BLaER1 treated with 17β-estradiol and CSF1 and Interleukin-3, amounts not matched to agents 10 nM and 100 nM (cell line): ENCODE measurements at regions not wholly inside any gene's neighbourhood (a gene's known extent, or its start where the extent isn't known, plus 50 kb on each side); places are given as distances from the start of the nearest gene placed in this dataset.

Experiments used
- H3K27ac ChIP-seq, 11 experiments: shearing (Covaris generic); formaldehyde crosslinking; 2 replicates each; pipeline ENCODE4 v1.8.1; 2022
- H3K27me3 ChIP-seq, 11 experiments: shearing (Covaris generic); formaldehyde crosslinking; 2 replicates each; pipeline ENCODE4 v1.8.1; 2022
- H3K36me3 ChIP-seq, 11 experiments: shearing (Covaris generic); formaldehyde crosslinking; 2 replicates each; pipeline ENCODE4 v1.8.1; 2022
- H3K4me1 ChIP-seq, 10 experiments: shearing (Covaris generic); formaldehyde crosslinking; 2 replicates each; pipeline ENCODE4 v1.8.1; 2022
- H3K4me2 ChIP-seq, 11 experiments: shearing (Covaris generic); formaldehyde crosslinking; 2 replicates each; pipeline ENCODE4 v1.8.1; 2022
- H3K4me3 ChIP-seq, 10 experiments: shearing (Covaris generic); formaldehyde crosslinking; 2 replicates each; pipeline ENCODE4 v1.8.1; 2022
- H3K9ac ChIP-seq, 11 experiments: shearing (Covaris generic); formaldehyde crosslinking; 2 replicates each; pipeline ENCODE4 v1.8.1; 2022
- H3K9me3 ChIP-seq, 11 experiments: shearing (Covaris generic); formaldehyde crosslinking; replicated peaks in 1 of 11; 2 replicates each; pipeline ENCODE4 v1.8.1; 2022
- H4K20me1 ChIP-seq, 11 experiments: shearing (Covaris generic); formaldehyde crosslinking; 2 replicates each; pipeline ENCODE4 v1.8.1; 2022
- Cebpa-rat ChIP-seq, 11 experiments: shearing (Covaris generic); IDR thresholded peaks; 2 replicates each; pipeline ENCODE4 v1.8.1; 2022

DNA sequence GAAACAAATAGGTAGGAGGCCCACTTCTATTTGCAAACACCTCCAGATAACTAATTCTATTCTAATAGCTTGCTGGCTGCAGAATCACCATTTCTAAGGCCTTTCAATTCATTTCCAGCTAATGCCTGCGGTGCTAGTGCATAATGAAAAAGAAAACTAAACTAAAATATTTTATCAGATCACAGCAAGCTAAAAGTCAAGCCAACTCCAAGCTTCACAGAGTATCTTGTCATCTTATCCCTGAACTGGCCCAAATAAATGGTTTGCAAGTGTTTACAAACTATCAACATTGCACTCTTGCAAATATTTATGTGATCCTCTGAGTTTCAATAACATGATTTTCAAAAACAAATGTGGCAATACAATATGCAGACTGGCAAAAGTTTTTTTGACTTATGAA is 166.0 kb downstream of the IPMK start:
- no peak overlapping the region for H3K9ac ChIP-seq
- peaks cover 0 to 17% (median 6%) of the 10 kb centered on the region in 11 experiments; a peak in 12 of 22 replicates for H3K9me3 ChIP-seq
- no peak overlapping the region for H3K27ac ChIP-seq
- no peaks in the 10 kb centered on the region for H3K4me1 ChIP-seq
- H3K4me3 ChIP-seq = no peak overlapping the region
- no peak overlapping the region for H3K4me2 ChIP-seq
- H3K36me3 ChIP-seq = no peaks in the 10 kb centered on the region
- no peaks in the 10 kb centered on the region for H4K20me1 ChIP-seq
- no peak for TF ChIP-seq Cebpa-rat (IDR thresholded peaks at IDR 0.05)
- no peaks in the 10 kb centered on the region for H3K27me3 ChIP-seq

DNA sequence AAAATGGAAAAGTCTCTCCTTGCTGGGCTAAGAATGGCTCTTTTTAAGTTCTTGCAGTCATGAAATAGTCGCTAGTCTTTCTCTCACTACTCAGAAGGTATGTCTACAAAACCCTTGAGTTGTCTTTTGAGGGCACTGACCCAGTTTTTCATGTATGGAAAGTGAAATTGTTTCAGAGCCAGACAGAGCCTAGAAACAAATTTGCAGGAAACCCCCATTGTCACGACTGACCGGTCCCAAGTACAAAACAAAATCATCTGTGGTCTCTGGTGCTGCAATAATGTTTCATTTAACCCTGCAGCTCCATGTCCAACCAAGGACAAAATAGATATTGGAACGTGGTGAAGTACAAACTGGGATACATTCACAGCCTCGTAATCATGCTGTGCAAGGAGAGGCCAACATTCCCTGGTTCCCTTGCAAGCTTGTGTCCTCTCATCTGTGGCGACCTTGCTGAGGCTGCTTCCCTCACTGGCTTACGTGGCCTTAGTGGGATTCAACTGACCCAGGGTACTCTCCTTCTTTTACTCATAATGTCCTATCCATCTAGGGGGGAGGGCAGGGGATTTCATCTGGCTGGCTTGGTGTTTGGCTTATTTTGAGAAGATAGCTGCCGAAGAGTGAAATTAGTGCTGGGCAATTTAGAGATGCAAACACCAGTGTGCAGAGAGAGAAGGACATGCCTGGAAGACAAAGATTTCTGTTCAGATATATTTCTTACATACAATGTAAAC is 172.5 kb downstream of the IPMK start:
- no peak for TF ChIP-seq Cebpa-rat (IDR thresholded peaks at IDR 0.05)
- Histone ChIP-seq H3K27ac (no peak overlapping the region), H3K9ac (no peak overlapping the region), H3K36me3 (no peaks in the 10 kb centered on the region), H3K4me1 (no peaks in the 10 kb centered on the region), H3K4me2 (no peak overlapping the region), H3K9me3 (no peaks in the 10 kb centered on the region), H3K27me3 (no peaks in the 10 kb centered on the region), H3K4me3 (no peak overlapping the region), H4K20me1 (no peaks in the 10 kb centered on the region)

DNA sequence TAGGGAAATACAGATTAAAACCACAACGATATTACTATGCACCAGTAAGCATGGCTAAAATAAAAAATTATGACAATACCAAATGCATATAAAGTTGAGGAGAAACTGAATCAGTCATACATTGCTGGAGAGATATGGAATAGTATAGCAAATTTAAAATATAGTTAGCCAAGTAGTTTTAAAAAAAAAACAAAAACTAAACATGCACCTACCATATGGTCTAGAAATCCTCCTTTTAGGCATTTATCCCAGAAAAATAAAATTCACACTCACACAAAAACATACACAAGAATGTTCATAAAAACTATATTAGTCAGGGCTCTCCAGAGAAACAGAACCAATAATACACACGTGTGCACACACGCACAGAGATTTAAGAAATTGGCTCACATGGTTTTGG is 175.8 kb downstream of the IPMK start:
- no peak for TF ChIP-seq Cebpa-rat (IDR thresholded peaks at IDR 0.05)
- Histone ChIP-seq H3K4me3 (no peak overlapping the region), H3K9ac (no peak overlapping the region), H3K9me3 (no peaks in the 10 kb centered on the region), H4K20me1 (no peaks in the 10 kb centered on the region), H3K27me3 (no peaks in the 10 kb centered on the region), H3K4me2 (no peak overlapping the region), H3K27ac (no peak overlapping the region), H3K4me1 (no peaks in the 10 kb centered on the region), H3K36me3 (no peaks in the 10 kb centered on the region)

DNA sequence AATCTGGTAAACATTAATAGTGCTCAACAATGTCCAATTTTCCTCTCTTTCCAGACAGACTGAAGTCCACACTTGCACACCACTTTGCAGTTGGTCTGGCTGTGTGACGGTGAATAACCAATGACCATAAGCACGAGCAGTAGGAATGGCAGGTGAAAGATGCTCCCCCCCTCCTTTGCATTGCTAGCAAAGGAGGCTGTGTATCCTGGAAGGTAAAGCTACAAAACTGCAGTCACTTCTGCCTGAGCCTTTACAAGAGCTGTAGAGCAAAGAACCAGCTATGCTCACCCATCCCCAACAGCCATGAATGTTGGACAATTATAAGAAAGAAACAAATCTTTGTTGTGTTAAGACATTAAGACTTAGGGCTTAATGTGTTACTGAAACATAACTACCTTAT is 178.0 kb downstream of the IPMK start:
- H3K9me3 ChIP-seq = no peaks in the 10 kb centered on the region
- no peak overlapping the region for H3K4me2 ChIP-seq
- no peak for TF ChIP-seq Cebpa-rat (IDR thresholded peaks at IDR 0.05)
- no peaks in the 10 kb centered on the region for H3K27me3 ChIP-seq
- no peak overlapping the region for H3K9ac ChIP-seq
- H3K36me3 ChIP-seq = no peaks in the 10 kb centered on the region
- no peak overlapping the region for H3K4me3 ChIP-seq
- no peaks in the 10 kb centered on the region for H4K20me1 ChIP-seq
- H3K4me1 ChIP-seq = no peaks in the 10 kb centered on the region
- H3K27ac ChIP-seq = no peak overlapping the region

DNA sequence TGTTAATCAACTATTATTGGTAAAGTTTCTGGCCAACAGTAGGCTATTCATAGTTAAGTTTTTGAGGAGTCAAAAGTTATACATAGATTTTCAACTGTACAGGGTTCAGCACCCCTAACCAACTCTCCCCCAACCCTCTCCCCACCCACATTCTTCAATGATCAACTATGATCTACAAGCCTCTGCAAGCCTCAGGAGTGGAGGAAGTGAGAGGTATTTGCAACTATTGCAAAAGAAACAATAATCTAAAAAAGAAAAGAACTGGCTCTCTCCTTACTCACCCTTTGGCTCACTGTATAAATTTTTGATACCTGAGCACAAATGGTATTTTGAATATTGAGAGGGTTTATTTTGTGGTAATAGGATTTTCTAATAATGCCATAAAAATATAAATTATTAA is 179.8 kb downstream of the IPMK start:
- no peaks in the 10 kb centered on the region for H4K20me1 ChIP-seq
- no peak overlapping the region for H3K9ac ChIP-seq
- H3K36me3 ChIP-seq = no peaks in the 10 kb centered on the region
- no peaks in the 10 kb centered on the region for H3K27me3 ChIP-seq
- no peak overlapping the region for H3K4me3 ChIP-seq
- no peaks in the 10 kb centered on the region for H3K9me3 ChIP-seq
- no peak for TF ChIP-seq Cebpa-rat (IDR thresholded peaks at IDR 0.05)
- no peak overlapping the region for H3K4me2 ChIP-seq
- no peaks in the 10 kb centered on the region for H3K4me1 ChIP-seq
- H3K27ac ChIP-seq = no peak overlapping the region

DNA sequence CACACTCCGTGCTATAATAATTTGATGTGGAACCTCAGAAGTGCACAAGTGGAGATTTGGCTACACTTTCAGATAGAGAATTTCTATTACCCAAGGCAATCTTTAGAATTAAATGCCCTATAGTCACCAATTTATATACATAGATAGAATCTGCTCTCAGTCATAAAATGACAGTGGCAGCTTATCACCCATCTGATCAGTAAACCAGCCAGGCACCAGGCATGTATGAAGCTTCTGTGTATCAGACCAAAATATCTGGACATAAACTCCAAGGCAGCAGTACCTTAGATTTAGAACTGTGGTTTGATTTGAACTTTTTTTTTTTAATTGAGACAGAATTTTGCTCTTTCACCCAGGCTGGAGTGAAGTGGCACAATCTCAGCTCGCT is 180.9 kb downstream of the IPMK start:
- no peak overlapping the region for H3K4me3 ChIP-seq
- H3K27me3 ChIP-seq = no peaks in the 10 kb centered on the region
- no peak overlapping the region for H3K9ac ChIP-seq
- no peaks in the 10 kb centered on the region for H3K4me1 ChIP-seq
- no peaks in the 10 kb centered on the region for H4K20me1 ChIP-seq
- H3K4me2 ChIP-seq = no peak overlapping the region
- H3K36me3 ChIP-seq = no peaks in the 10 kb centered on the region
- H3K9me3 ChIP-seq = no peaks in the 10 kb centered on the region
- no peak overlapping the region for H3K27ac ChIP-seq
- TF ChIP-seq Cebpa-rat (IDR thresholded peaks at IDR 0.05) = no peak

DNA sequence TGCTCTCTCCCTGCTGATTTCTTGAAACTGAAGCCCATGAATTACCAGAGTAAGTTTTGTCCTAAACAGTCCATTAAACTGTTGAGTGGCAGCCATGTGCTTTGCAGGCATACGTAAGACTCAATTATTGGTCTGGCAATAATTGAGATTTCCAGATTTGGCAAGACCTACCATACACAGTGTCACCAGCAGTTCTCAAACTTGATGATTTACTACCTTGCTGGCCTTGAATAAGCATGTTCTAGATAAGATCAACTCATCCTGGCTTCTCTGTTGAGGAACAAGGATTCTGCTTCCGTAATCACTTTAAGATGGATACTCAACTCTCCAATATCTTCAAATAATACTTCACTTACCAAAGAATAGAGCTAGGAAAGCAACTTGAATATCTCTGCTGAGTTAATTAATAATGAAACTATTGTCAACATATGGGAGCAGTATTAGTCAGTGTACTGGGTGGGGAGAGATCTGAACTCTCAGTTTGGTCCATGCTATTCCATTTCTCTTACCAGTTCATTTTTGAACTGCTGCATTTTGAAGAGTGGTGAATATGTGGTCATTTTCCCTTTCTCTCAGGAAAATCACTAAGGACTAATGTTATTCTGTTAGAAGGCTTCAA is 181.4 kb downstream of the IPMK start:
- Histone ChIP-seq H3K36me3 (no peaks in the 10 kb centered on the region), H3K27ac (no peak overlapping the region), H4K20me1 (no peaks in the 10 kb centered on the region), H3K4me3 (no peak overlapping the region), H3K4me2 (no peak overlapping the region), H3K4me1 (no peaks in the 10 kb centered on the region), H3K9me3 (no peaks in the 10 kb centered on the region), H3K27me3 (no peaks in the 10 kb centered on the region), H3K9ac (no peak overlapping the region)
- TF ChIP-seq Cebpa-rat (IDR thresholded peaks at IDR 0.05) = no peak

DNA sequence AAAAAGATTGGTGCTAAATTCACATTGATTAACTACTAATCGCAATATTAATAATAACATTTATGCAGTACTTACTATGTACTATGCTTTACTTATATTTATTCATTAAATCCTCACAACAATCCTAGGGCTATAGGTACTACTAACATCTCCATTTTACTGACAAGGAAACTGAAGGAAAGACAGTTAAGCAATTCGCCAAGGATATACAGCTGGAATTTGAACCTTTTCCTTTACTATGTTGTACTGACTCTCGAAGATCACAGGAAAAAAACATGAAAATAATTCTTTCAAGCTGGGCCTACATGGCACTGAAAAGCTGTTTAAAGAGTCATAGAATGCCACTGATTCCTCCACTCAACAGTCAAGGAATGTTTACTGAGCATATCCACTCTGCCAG is 185.4 kb downstream of the IPMK start:
- Histone ChIP-seq H4K20me1 (no peaks in the 10 kb centered on the region), H3K27me3 (no peaks in the 10 kb centered on the region)
- TF ChIP-seq Cebpa-rat (IDR thresholded peaks at IDR 0.05) = no peak

DNA sequence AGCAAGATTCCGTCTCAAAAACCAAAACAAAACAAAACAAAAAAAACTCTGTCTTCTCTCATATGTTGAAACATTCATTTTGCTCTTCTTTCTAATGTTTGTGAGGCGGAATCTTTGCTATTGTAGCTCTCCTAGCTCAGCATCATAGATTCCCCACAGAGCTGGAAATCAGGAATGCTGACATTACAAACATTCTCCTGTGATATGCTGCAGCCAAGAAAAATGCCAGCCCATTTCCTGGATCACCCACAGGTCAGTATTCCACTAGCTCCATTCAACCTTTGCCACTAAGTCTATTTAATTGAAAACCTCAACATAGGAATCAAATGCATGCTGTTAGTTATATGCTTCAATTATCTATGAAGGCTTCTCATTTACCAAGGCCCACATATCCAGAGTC is 186.3 kb downstream of the IPMK start:
- no peak for TF ChIP-seq Cebpa-rat (IDR thresholded peaks at IDR 0.05)
- Histone ChIP-seq H3K27ac (no peak overlapping the region), H3K4me2 (no peak overlapping the region), H3K9ac (no peak overlapping the region), H3K4me1 (no peaks in the 10 kb centered on the region), H3K36me3 (no peaks in the 10 kb centered on the region), H3K9me3 (no peaks in the 10 kb centered on the region), H3K27me3 (no peaks in the 10 kb centered on the region), H4K20me1 (no peaks in the 10 kb centered on the region), H3K4me3 (no peak overlapping the region)

More for the DNA sequence above, 185.4 kb downstream of the IPMK start:
- Histone ChIP-seq H3K36me3 (no peaks in the 10 kb centered on the region), H3K9me3 (no peaks in the 10 kb centered on the region), H3K9ac (no peak overlapping the region), H3K27ac (no peak overlapping the region), H3K4me1 (no peaks in the 10 kb centered on the region), H3K4me2 (no peak overlapping the region), H3K4me3 (no peak overlapping the region)

DNA sequence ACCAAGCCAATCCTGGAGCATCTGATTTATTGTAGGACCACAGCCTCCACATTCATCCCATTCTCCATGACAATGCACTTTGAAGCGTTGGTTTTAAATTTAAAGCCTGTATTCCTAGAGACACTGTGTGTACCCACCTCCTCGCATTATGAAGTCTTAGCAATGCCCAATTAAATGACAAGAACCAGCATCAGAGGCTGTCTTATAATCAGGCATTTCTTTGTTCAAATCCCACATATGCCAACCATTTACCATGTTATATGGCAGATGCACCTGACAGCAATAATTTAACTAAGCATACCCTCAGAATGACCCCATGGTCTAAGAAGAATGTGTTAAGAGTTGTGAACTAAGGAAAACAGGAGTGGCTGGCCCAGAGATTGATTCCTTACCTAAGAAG is 188.2 kb downstream of the IPMK start:
- H3K4me1 ChIP-seq = 0 out of 20 replicates have a peak, but pooled peaks cover 0 to 6% (median 0%) of the 10 kb centered on the region in 10 experiments
- H3K9me3 ChIP-seq = no peaks in the 10 kb centered on the region
- H3K27me3 ChIP-seq = no peaks in the 10 kb centered on the region
- no peaks in the 10 kb centered on the region for H3K36me3 ChIP-seq
- no peak overlapping the region for H3K4me2 ChIP-seq
- no peak for TF ChIP-seq Cebpa-rat (IDR thresholded peaks at IDR 0.05)
- H4K20me1 ChIP-seq = no peaks in the 10 kb centered on the region
- no peak overlapping the region for H3K4me3 ChIP-seq
- no peak overlapping the region for H3K27ac ChIP-seq
- no peak overlapping the region for H3K9ac ChIP-seq
